Pons (tissue), 1 donor: ENCODE measurements at regions not wholly inside any gene's neighbourhood (a gene's known extent, or its start where the extent isn't known, plus 50 kb on each side); places are given as distances from the start of the nearest gene placed in this dataset.

Experiments
- DNase-seq: peaks from one replicate; pipeline ENCODE4 v3.0.0-alpha.2; 2016; ENCODE audit warnings: low spot score

DNA sequence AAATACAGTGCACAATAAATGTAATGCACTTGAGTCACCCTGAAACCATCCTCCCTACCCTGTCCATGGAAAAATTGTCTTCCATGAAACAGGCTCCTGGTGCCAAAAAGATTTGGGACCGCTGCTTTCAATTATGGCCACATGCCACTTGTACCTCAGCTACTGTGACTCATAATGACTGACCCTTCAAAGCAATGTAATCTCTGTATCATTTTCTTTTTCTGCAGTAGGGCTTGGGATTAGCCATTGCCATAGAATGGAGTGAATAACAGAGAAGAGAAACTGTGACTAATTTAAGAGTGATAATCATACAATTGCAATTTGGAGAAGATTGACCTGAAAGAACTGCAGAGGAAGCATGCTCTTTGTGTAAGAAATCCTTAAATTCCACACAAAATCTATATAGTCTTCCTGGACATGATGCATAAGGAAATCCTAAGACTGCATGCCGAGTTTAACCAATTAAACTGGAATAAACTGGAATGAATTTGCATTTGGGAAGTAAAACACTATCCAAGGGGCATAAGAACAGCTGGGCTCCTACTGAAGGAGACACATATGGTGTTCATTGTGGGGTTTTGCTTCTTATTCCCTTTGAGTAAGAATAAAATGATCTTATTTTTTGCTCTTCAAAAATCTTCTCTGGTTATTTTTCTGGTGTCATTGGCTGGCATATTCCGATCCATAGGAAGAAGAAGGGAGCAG lies 59.5 kb upstream of the SLC7A1 start:
- DNase-seq, result no peak

GRCh38 chr13:29654384-29654783 lies 58.9 kb upstream of the SLC7A1 start:
- DNase-seq, result no peak

GRCh38 chr13:29648760-29649159 lies 53.3 kb upstream of the SLC7A1 start:
- DNase-seq, result no peak
